GM21360 (cell line): ENCODE measurements at regions not wholly inside any gene's neighbourhood (a gene's known extent, or its start where the extent isn't known, plus 50 kb on each side); places are given as distances from the start of the nearest gene placed in this dataset.

Experiments
- ATAC-seq: cut with Tn5 transposase; IDR thresholded peaks from one replicate; pipeline ENCODE4 v1.9.1; 2021; ENCODE audit warnings: mild to moderate bottlenecking, moderate library complexity; ENCODE audit not compliant: unreplicated experiment

DNA sequence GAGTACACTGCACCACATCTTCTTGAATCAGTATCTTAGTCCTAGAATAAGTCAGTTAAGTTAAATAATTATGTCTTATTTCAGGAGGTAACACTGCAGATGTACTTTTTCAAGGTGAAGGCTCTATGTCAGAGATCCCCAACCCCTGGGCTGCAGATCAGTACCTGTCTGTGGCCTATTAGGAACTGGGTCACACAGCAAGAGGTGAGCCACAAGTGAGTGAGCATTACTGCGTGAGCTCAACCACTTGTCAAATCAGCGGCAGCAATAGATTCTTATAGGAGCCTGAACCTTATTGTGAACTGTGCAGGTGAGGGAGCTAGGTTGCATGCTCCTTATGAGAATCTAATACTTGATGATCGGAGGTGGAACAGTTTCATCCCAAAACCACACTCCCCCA is 851.9 kb upstream of the ALCAM start:
- no peak for ATAC-seq

DNA sequence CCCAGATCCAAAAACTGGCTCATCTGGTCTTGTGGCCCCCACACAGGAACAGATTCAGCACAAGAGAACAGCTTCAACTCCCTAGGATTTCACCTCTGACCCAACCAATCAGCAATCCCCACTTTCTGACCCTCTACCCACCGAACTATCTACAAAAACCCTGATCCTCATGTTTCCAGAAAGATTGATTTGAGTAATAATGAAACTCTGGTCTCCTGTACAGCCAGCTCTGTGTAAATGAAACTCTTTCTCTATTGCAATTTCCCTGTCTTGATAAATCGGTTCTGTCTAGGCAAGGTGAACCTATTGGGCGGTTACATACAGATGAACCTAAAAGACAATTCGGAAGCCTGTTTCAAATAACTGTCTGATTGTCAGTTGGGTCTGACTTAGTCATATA is 847.6 kb upstream of the ALCAM start:
- peak; percentile 34 for ATAC-seq

DNA sequence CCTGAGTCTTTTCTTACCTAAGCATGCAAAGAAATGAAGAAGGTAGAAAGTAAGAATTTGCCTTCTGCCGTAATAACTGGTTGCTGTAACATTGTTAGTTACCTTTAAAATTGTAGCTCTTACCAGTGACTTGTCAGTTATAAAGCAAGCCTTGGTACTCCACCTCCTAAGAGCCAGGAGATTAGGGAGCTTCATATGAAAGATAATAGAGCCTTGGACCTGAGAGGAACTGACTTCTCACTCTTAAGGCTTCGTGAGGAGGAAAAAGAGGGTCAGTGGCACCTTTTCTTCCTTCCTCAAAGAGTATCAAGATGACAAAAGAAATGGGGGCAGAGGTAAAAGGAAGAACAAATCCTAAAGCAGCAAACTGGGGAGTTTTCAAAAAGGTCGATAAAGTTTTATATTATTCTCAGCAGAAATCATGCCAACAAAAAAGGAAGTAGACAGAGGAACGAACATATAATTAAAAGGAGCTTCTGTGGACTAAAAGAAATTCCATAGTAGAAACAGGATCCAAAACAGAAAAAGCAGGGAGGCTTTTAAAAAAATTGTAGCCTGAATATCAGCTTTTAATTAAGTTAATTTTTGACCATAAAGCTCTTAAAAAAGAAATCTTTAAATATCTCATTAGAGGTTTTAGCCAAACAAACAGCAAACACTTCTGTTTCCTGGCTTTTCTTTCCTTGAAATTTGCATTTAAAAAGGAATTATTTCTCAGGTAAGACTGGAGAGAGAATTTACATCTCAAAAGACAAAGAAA is 847.1 kb upstream of the ALCAM start:
- no peak for ATAC-seq

DNA sequence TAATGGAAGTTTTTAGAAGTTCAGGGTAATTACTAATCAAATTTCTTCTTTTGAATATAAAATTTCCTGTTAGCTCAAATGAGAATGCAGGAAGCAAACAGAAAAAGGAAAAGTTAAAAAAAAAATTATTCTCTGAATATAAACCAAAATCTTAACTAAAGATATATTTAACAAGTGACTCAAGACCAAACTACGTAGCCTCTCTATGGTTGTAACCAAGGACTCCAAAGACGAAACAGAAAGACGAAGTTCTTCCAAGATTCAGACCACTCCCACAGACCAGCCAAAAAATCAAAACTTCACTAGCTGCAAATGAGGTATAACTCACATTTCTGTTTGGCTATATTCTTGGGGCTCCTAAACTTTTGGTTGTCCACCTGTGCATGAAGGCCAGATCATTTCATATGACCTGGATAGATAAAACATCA is 846.5 kb upstream of the ALCAM start:
- ATAC-seq, result peak; percentile 54

DNA sequence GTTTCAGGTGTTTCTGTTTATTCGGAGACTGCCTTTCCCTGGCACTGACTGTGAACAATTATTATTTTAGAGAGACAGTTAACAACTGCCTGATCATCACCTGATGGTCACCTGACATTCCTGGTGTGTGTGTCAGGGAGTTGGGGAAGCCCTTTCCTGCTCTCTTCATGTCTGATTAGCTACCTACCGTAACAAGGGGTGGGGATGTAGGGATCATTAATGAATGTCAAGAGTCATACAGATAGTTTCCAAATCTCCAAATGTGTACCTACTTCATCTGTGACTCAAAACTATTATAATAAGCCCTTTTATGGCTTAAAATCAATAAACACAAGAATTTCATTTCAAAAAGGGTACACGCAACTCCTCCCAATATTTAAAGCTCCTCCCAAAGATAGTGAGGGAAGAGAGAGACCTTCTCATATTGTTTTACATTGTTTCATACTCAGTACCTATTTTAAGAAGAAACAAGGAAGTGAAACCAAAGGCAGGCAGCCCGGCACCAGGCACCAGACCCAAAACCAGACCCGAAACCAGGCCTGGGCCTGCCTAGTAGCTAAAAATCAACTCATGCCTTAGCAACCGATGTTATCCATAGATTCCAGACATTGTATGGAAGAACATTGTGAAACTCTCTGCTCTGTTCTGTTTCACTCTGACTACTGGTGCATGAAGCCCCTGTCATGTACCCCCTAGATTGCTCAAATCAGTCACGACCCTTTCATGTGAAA is 844.9 kb upstream of the ALCAM start:
- peak; percentile 36 for ATAC-seq

DNA sequence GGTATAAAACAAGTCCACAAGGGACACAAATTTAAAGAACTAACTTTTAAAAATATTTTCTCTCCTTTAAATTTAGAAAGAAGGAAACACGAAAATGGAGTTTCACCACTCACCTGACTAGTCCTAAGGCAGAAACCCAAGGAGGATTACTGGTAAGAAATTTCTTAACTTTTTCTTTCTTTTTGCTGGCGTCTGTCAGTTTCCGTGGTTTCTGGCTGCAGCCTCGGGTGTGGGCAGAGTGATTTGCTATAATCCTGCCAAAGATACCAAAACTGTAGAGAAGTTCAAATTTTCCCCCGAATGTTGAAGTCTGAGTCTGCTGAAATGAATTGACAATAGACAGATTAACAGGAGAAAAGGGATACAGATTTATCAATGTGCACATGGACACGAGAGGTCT is 843.6 kb upstream of the ALCAM start:
- ATAC-seq, result no peak

DNA sequence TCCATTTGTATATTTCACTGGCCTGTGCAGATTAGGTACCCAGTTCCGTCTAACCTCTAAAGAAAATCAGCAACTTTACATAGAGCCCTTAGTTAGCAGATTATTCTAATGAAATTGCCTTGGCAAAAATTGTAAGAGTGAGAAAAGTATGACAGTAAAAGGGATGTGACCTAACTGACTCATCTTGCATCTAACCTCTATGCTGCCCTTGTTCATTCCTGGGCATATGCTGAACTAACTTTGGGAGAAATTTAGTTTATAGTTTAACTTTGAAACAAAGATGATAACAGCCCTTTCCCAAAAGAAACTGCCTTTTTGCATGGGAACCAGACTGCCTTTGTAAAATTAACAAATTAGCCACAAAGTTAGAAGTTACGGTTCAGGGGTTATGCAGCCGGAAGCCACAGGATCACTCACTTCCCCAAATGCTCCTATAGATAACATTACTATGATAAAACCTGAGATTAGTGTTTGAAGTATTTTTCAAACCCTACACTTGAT is 839.8 kb upstream of the ALCAM start:
- peak; percentile 83 for ATAC-seq

DNA sequence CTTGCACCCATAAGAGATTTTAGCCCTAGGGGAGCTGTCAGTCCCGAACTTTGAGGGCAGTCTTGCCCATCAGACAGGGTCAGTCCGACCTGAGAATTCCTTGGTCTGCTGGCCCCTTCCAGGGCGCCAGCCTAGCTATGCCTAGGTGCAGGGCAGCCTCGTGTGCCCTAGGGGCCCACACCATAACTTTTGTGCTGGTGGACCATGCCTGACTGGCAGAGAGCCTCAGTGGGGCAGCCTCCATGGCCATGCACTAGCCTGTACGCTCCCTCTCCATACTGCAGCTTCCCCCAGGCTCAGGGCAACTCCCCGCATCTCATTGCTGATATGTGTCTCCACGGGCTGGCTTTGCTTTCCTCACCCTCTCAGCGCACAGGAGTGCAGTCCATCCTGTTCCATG is 835.8 kb upstream of the ALCAM start:
- ATAC-seq, result no peak

DNA sequence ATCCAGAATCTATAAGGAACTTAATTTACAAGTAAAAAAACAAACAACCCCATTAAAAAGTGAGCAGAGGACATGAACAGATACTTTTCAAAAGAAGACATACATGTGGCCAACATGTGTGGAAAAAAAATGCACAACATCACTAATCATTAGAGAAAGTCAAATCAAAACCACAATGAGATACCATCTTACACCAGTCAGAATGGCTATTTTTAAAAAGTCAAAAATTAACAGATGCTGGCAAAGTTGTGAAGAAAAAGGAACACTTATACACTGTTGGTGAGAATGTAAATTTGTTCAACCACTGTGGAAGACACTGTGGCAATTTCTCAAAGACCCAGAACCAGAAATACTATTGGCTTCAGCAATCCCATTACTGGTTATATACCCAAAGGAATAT is 830.0 kb upstream of the ALCAM start:
- ATAC-seq, result no peak

DNA sequence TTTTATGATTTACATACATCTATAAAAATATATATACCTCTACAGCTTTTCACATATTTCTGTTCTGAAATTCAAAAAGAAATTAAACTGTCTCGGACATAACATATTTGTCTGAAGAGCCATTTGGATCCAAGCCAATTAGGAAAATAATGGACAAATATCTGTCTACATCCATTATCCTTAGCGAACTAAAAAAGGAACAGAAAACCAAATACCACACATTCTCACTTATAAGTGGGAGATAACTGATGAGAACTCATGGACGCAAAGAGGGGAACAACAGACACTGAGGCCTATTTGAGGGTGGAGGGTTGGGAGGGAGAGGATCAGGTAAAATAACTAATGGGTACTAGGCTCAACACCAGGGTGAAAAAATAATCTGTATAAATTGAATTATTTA is 829.4 kb upstream of the ALCAM start:
- ATAC-seq, result no peak

DNA sequence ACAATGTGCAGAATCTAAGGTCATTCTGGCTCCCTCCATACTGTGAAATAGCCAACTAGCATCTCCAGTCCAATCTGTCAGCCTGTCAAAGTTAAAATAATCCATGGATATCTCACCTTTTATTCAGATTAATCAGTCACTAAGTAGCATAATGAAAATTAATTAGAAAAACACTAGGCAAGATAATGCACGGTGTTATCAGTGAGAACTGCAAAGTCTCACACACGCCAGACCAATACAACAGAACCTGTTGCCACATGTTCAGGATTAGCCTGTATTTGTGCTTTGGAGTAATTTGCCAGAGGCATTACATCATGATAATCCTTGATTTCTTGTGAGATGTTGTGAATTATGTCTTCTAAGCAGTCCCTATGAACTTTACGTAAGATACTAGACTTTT is 820.4 kb upstream of the ALCAM start:
- ATAC-seq, result no peak

DNA sequence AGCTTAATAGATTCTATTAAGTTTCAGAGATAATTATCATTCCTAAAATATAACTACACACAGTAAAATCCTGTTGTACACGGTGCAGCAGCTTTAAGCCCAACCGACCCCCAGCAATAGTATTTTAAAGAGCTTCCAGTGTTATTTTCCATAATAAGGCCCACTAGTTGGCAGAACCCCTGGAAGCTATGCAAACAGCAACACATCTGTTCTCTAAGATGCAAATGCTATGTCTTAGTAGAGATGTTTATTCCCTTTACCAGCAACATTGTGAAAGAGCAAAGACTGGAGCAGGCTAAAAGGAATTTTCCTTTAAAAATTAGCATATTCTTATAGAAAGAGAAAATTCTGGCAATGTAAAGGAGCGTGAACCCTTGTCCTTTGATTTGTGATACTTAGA is 819.7 kb upstream of the ALCAM start:
- ATAC-seq, result no peak

DNA sequence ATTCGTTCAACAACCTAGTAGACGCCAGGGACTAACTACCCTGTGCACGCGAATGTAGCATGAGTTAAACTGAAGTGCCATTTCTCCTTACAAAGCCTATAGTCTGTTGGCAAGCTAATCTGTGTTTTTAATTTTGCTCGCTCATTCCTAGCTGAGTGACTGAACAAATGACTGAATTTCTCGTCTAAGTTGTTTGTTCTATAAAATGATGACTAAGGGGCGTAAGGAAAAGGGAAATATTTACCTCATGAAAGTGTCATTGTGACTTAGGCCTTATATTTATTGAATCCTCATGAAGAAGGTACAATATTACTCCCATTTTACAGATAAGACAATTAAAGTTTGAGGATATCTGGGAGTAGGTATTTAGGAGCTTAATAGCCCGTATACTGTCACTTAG is 818.3 kb upstream of the ALCAM start:
- no peak for ATAC-seq

DNA sequence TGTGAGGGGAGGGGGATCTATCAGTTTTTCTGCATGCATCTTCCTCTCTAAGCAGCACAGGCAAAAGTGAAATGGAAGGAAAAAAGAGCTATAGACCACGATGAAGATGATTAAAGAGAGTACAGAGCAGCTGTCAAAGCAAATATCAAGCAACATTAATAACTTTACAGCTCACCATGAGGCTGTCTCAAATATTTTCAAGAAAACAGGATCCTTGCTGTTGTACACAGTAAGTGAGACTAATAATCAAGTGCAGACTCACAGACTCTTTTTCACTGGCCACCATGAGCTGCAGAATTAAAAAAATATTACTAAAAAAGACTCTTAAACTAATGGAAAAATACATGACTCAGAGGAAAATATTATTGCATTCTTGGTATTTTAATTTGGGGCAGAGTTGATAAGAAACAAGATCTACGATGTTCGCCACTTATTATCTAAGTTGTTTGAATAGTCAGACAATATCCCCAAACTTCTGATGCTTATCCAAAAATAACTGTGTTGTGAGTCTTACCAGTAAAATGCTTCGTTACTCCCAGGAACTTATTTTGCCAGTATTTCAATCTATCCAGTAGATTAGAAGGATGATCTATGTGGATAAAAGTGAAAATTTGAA is 817.5 kb upstream of the ALCAM start:
- ATAC-seq, result no peak

DNA sequence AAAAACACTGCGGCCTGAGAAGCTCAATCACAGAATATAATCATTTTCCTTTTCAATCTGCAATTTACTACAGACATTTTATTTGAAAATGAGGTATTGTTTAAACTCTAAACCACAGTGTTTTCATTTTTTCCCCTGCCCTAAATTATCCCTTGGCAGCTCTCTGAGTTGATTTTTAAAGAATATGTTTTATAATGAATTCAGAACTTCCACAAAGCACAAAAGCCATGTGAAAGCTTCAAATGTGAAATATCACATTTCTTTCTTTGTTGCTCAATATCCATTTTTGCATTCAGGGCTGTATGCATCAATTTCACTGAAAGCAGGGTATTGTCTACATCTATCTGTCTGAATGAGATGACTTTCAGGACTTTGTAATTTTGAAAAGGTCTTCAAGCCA is 813.6 kb upstream of the ALCAM start:
- ATAC-seq, result no peak

DNA sequence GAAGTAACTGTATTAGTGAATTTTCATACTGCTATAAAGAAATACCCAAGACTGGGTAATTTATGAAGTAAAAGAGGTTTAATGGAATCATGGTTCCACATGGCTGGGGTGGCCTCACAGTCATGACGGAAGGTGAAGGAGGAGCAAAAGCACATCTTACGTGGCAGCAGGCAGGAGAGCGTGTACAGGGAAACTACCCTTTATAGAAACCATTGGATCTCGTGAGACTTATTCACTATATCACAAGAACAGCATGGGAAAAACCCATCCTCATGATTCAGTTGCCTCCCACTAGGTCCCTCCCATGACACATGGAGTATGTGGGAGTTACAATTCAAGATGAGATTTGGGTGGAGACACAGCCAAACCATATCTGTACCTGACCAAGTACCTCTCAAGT is 812.3 kb upstream of the ALCAM start:
- ATAC-seq, result no peak

DNA sequence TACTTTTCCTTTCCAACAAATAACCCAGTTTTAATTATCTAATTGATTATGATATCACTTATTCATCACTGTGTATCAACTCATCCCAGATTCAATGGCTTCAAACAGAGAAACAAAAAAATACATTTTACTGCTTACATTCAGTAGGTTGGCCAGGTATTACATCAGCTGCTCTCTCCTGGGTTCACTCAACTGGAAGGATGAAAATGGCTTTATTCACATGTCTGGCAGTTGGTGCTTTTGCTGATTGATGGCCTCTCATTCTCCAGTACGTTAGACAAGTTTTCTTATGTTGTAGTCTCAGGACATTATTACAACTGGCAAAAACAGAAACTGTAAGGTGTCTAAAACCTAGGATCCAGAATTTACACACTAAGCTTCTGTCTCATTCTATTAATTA is 811.0 kb upstream of the ALCAM start:
- no peak for ATAC-seq

DNA sequence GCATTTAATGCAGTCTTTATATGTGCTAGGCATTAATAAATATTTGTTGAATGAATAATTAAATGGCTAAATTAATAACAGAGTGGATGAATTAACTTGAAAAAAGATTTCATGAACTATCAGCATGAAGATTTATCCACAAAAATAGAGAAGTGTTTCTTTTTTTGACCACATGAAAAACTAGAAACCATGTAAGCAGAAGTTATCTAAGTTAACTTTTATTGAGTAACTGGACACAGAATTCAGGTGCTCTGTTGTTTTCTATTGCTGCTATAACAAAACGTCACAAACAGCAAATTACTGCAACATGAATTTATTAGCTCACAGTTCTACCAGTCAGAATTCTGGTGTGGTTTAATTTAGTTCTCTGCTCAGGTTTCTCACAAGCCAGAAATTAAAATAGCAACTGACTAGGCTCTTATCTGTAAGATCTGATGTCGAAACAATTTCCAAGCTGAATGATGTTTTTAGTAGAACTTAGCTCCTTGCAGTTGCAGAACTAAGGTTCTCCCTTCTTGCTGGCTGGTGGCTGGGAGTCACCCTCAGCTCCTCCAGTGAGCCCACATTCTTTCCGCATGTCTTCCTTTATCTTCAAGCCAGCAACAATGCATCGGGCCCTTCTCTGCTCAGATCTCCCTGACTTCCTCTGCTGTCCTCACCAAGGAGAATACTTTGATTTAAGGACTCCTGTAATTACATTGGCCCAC is 810.2 kb upstream of the ALCAM start:
- ATAC-seq, result no peak

DNA sequence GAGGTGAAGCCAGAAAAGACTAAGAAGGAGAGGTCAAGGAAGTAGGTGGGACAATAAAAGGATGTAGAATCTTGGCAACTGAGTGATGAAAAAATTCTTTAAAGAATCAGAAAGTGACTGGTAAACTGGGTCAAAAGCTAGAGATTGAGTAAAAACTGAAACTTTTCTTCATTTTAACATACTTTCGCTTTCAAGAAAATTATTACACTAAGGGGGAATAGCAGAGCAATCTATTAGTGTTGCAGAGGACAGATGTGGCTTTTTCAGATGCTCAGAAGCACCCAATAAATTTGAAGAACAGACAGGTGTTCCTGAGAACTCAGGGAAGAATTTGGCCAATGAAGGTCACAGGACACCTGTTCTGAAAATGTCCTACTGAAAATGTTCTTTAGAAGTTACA is 805.4 kb upstream of the ALCAM start:
- no peak for ATAC-seq

DNA sequence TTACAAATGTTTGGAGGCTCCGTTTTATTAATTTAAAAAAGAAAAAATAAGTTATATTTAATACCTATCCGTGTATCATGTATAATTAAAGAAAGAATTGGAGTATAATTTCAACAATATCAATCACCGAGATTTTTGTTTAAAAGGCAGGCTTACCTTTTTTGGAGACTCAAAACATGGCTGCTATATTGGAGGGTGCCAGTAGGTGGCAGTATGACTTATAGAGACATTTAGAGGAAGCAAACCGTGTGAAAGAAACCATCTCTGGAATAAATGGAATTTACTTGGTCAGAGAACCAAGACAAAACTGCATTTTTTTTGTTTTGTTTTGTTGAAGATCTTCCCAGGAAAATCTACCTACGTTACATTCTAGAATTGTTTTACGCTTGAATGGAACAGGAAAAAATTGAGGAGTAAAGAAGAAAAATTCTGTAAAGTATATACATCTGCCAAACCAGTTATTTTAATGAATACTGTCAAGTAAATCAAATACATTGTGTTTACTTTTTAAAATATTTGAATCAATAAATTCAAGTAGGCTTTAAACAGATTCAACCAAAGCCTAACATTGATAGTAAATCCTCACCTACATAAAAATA is 802.6 kb upstream of the ALCAM start:
- ATAC-seq, result no peak

DNA sequence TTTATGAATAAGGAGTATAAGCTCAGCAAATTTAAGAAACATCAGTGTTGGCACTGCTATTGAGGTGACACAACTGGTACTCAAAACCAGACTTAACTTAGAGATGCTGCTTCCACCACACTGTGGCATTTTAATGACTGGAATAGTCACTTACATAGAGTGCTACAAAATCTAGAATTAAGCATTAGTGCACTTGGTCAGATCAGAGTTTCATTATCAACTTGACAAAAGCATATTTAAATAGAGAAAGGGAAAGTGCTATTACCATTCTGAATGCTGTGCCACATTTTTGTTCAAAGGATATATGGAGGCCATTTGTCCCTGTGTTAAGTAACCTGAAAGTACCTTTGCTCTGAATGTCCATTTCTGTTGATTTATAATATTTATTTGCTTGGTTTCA is 800.7 kb upstream of the ALCAM start:
- no peak for ATAC-seq
